HepG2 (cell line): ENCODE measurements at regions not wholly inside any gene's neighbourhood (a gene's known extent, or its start where the extent isn't known, plus 50 kb on each side); places are given as distances from the start of the nearest gene placed in this dataset.

Experiments
- CENPX ChIP-seq: sonication (generic); formaldehyde crosslinking; IDR thresholded peaks from 2 replicates; pipeline ENCODE4 v1.9.0; 2021; ENCODE audit warnings: mild to moderate bottlenecking, missing genetic modification reagents, moderate library complexity
- FIP1L1 ChIP-seq: fragments of 200-400 bp; formaldehyde crosslinking; IDR thresholded peaks from 2 replicates; pipeline ENCODE4 v1.6.1; 2018; ENCODE audit warnings: low read depth, mild to moderate bottlenecking, low read length, moderate library complexity, borderline replicate concordance; ENCODE audit not compliant: insufficient read depth
- JARID2 ChIP-seq: sonication (generic); formaldehyde crosslinking; IDR thresholded peaks from 2 replicates; pipeline ENCODE4 v1.8.1; 2023; ENCODE audit warnings: missing genetic modification reagents, inconsistent platforms; ENCODE audit not compliant: insufficient replicate concordance
- KLF15 ChIP-seq: sonication (generic); formaldehyde crosslinking; IDR thresholded peaks from 2 replicates; pipeline ENCODE4 v1.8.1; 2023; ENCODE audit warnings: borderline replicate concordance, mild to moderate bottlenecking, inconsistent platforms, missing genetic modification reagents, mixed read lengths
- MTA3 ChIP-seq: sonication (generic); formaldehyde crosslinking; IDR thresholded peaks from 2 replicates; pipeline ENCODE4 v1.4.0; 2020; ENCODE audit warnings: missing genetic modification reagents
- NFE2 ChIP-seq: sonication (generic); formaldehyde crosslinking; IDR thresholded peaks from 2 replicates; pipeline ENCODE4 v1.4.0; 2020; ENCODE audit warnings: missing genetic modification reagents
- PHF8 ChIP-seq: sonication (generic); formaldehyde crosslinking; IDR thresholded peaks from 2 replicates; pipeline ENCODE4 v1.5.0; 2020; ENCODE audit warnings: missing genetic modification reagents
- PTBP1 ChIP-seq: fragments of 200-400 bp; formaldehyde crosslinking; IDR thresholded peaks from 2 replicates; pipeline ENCODE4 v1.6.1; 2018; ENCODE audit warnings: low read length, low read depth; ENCODE audit not compliant: poor library complexity, severe bottlenecking
- SNAPC2 ChIP-seq: sonication (generic); formaldehyde crosslinking; IDR thresholded peaks from 2 replicates; pipeline ENCODE4 v1.8.1; 2022; ENCODE audit warnings: mild to moderate bottlenecking, missing genetic modification reagents
- TEAD2 ChIP-seq: sonication (generic); formaldehyde crosslinking; IDR thresholded peaks from 2 replicates; pipeline ENCODE4 v1.9.0; 2021; ENCODE audit warnings: missing genetic modification reagents
- ZBTB20 ChIP-seq: sonication (generic); formaldehyde crosslinking; IDR thresholded peaks from 2 replicates; pipeline ENCODE4 v1.8.1; 2023; ENCODE audit warnings: missing genetic modification reagents, low read depth, mild to moderate bottlenecking, borderline replicate concordance
- ZNF12 ChIP-seq: sonication (generic); formaldehyde crosslinking; IDR thresholded peaks from 2 replicates; pipeline ENCODE4 v1.5.0; 2020; ENCODE audit warnings: missing genetic modification reagents
- ZNF3 ChIP-seq: IDR thresholded peaks from 2 replicates; pipeline ENCODE4 v1.7.0; 2017; ENCODE audit warnings: inconsistent platforms
- ZNF441 ChIP-seq: sonication (generic); formaldehyde crosslinking; IDR thresholded peaks from 2 replicates; pipeline ENCODE4 v1.7.0; 2021; ENCODE audit warnings: missing genetic modification reagents, borderline replicate concordance
- ZNF451 ChIP-seq: sonication (generic); formaldehyde crosslinking; IDR thresholded peaks from 2 replicates; pipeline ENCODE4 v1.5.0; 2020; ENCODE audit warnings: mild to moderate bottlenecking, missing genetic modification reagents
- ZNF557 ChIP-seq: sonication (generic); formaldehyde crosslinking; IDR thresholded peaks from 2 replicates; pipeline ENCODE4 v1.4.0; 2020; ENCODE audit warnings: missing genetic modification reagents
- ZNF644 ChIP-seq: IDR thresholded peaks from 2 replicates; pipeline ENCODE4 v1.6.1; 2016; ENCODE audit warnings: low read depth
- ZNF670 ChIP-seq: sonication (generic); formaldehyde crosslinking; IDR thresholded peaks from 2 replicates; pipeline ENCODE4 v1.8.0; 2022; ENCODE audit warnings: mild to moderate bottlenecking, missing genetic modification reagents, borderline replicate concordance
- ZNF724P ChIP-seq: sonication (generic); formaldehyde crosslinking; IDR thresholded peaks from 2 replicates; pipeline ENCODE4 v1.8.0; 2022; ENCODE audit warnings: missing genetic modification reagents, borderline replicate concordance
- ZNF781 ChIP-seq: sonication (generic); formaldehyde crosslinking; IDR thresholded peaks from 2 replicates; pipeline ENCODE4 v1.5.1; 2020; ENCODE audit warnings: borderline replicate concordance, mild to moderate bottlenecking, missing genetic modification reagents; ENCODE audit errors: not compliant biosample characterization
- TF ChIP-seq, protein P1 (sequence below): sonication (generic); formaldehyde crosslinking; IDR thresholded peaks from 2 replicates; pipeline ENCODE4 v1.4.0; 2020; ENCODE audit warnings: mild to moderate bottlenecking, missing genetic modification reagents
- TF ChIP-seq, protein P2 (sequence below): sonication (generic); formaldehyde crosslinking; IDR thresholded peaks from 2 replicates; pipeline ENCODE4 v1.9.0; 2021; ENCODE audit warnings: mild to moderate bottlenecking, missing genetic modification reagents

DNA sequence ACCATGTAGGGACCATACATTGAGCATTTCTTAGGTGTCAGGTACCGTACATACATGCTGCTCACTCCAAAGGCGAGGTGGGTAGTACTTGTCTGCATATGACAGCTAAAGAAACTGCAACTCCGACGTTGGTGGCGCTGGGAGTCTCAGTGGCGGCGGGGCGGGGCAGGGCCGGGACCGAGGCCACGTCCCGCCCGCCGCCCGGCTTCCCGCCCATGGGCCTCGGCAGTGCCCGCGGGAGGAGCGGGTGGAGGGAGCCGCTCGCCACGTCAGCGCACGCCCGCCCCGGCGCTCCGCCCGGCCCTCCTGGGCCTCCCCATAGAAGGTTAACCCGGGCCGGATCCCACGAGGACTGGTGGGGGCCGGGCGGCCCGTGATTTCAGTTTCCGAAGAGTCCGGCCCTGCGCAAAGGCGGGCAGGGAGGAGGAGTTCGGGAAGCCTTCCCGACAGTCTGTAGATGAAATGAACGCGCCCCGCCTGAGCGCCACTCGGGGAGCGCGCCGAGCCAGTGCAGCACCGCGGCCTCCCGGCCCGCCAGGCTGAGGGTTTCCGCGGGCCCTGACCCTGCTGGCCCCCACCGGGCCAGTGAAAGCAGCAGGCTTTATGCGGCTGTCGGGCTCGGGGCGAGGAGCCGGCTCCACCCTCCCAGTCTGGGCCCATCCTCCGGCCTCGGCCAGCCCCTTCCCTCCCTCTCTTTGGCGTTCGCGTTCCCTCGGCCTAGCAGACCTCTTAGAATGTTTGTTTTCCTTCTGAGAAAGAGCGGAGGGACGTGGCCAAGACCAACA is 119.9 kb upstream of the JUN start (continued):
- no peak for TF ChIP-seq KLF15
- no peak for TF ChIP-seq MTA3 (CRISPR knock-in tag)
- TF ChIP-seq, protein P1, sequence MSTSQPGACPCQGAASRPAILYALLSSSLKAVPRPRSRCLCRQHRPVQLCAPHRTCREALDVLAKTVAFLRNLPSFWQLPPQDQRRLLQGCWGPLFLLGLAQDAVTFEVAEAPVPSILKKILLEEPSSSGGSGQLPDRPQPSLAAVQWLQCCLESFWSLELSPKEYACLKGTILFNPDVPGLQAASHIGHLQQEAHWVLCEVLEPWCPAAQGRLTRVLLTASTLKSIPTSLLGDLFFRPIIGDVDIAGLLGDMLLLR (CRISPR knock-in tag), result no peak
- TF ChIP-seq PTBP1, result no peak
- TF ChIP-seq ZNF781 (CRISPR knock-in tag), result no peak
- TF ChIP-seq PHF8 (CRISPR knock-in tag), result peak; percentile 87
- TF ChIP-seq TEAD2 (CRISPR knock-in tag), result no peak
- TF ChIP-seq ZNF451 (CRISPR knock-in tag), result peak; percentile 66; the same call in 1 of the 2 replicates
- TF ChIP-seq ZBTB20 (CRISPR knock-in tag), result no peak
- 0 out of 2 replicates have a peak, but pooled peaks have one; percentile 35 for TF ChIP-seq FIP1L1
- no peak for TF ChIP-seq ZNF670 (CRISPR knock-in tag)
- TF ChIP-seq ZNF724P (CRISPR knock-in tag), result no peak
- TF ChIP-seq JARID2 (CRISPR knock-in tag), result no peak
- no peak for TF ChIP-seq ZNF12 (CRISPR knock-in tag)
- no peak for TF ChIP-seq NFE2 (CRISPR knock-in tag)
- TF ChIP-seq ZNF644 (CRISPR knock-in tag), result no peak
- TF ChIP-seq ZNF3 (CRISPR knock-in tag), result no peak
- no peak; the same call in 1 of the 2 replicates for TF ChIP-seq ZNF441 (CRISPR knock-in tag)
- TF ChIP-seq SNAPC2, result 0 out of 2 replicates have a peak, but pooled peaks have one; percentile 43
- TF ChIP-seq, protein P2, sequence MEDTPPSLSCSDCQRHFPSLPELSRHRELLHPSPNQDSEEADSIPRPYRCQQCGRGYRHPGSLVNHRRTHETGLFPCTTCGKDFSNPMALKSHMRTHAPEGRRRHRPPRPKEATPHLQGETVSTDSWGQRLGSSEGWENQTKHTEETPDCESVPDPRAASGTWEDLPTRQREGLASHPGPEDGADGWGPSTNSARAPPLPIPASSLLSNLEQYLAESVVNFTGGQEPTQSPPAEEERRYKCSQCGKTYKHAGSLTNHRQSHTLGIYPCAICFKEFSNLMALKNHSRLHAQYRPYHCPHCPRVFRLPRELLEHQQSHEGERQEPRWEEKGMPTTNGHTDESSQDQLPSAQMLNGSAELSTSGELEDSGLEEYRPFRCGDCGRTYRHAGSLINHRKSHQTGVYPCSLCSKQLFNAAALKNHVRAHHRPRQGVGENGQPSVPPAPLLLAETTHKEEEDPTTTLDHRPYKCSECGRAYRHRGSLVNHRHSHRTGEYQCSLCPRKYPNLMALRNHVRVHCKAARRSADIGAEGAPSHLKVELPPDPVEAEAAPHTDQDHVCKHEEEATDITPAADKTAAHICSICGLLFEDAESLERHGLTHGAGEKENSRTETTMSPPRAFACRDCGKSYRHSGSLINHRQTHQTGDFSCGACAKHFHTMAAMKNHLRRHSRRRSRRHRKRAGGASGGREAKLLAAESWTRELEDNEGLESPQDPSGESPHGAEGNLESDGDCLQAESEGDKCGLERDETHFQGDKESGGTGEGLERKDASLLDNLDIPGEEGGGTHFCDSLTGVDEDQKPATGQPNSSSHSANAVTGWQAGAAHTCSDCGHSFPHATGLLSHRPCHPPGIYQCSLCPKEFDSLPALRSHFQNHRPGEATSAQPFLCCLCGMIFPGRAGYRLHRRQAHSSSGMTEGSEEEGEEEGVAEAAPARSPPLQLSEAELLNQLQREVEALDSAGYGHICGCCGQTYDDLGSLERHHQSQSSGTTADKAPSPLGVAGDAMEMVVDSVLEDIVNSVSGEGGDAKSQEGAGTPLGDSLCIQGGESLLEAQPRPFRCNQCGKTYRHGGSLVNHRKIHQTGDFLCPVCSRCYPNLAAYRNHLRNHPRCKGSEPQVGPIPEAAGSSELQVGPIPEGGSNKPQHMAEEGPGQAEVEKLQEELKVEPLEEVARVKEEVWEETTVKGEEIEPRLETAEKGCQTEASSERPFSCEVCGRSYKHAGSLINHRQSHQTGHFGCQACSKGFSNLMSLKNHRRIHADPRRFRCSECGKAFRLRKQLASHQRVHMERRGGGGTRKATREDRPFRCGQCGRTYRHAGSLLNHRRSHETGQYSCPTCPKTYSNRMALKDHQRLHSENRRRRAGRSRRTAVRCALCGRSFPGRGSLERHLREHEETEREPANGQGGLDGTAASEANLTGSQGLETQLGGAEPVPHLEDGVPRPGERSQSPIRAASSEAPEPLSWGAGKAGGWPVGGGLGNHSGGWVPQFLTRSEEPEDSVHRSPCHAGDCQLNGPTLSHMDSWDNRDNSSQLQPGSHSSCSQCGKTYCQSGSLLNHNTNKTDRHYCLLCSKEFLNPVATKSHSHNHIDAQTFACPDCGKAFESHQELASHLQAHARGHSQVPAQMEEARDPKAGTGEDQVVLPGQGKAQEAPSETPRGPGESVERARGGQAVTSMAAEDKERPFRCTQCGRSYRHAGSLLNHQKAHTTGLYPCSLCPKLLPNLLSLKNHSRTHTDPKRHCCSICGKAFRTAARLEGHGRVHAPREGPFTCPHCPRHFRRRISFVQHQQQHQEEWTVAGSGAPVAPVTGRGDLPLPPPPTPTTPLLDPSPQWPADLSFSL (CRISPR knock-in tag), result no peak
- peak; percentile 24; the same call in 1 of the 2 replicates for TF ChIP-seq ZNF557 (CRISPR knock-in tag)
- TF ChIP-seq CENPX, result no peak
